Spleen (tissue), 11 donors: ENCODE measurements at regions not wholly inside any gene's neighbourhood (a gene's known extent, or its start where the extent isn't known, plus 50 kb on each side); places are given as distances from the start of the nearest gene placed in this dataset.

Experiments
- DNase-seq: peaks from one replicate; pipeline ENCODE4 v3.0.0-alpha.2; 2020
- H3K27ac ChIP-seq, 8 donors: fragments of 200-600 bp; sonication (generic) in 7 of 8; 1 replicate in 4 of 8; 2 replicates in 4 of 8; pipeline versions ENCODE4 v1.5.0 to v1.8.0; 2016 to 2021; ENCODE audit warnings: inconsistent platforms in 4 of 8, mild to moderate bottlenecking in 4 of 8, moderate library complexity in 1 of 8
- H3K27me3 ChIP-seq, 7 donors: fragments of 200-600 bp; sonication (generic) in 6 of 7; replicated peaks in 1 of 7; 1 replicate in 4 of 7; 2 replicates in 3 of 7; pipeline versions ENCODE4 v1.5.0 to v1.8.0; 2016 to 2021; ENCODE audit warnings: inconsistent platforms in 3 of 7, mild to moderate bottlenecking in 1 of 7
- H3K36me3 ChIP-seq, 6 donors: fragments of 200-600 bp; sonication (generic) in 5 of 6; 1 replicate in 4 of 6; 2 replicates in 2 of 6; pipeline versions ENCODE4 v1.5.0 to v1.8.0; 2016 to 2021; ENCODE audit warnings: inconsistent platforms in 2 of 6
- H3K4me1 ChIP-seq, 6 donors: fragments of 200-600 bp; sonication (generic) in 5 of 6; 1 replicate in 3 of 6; 2 replicates in 3 of 6; pipeline versions ENCODE4 v1.5.0 to v1.8.0; 2016 to 2021; ENCODE audit warnings: inconsistent platforms in 3 of 6
- H3K4me3 ChIP-seq, 8 donors: fragments of 200-600 bp; sonication (generic) in 7 of 8; 1 replicate in 4 of 8; 2 replicates in 4 of 8; pipeline versions ENCODE4 v1.5.0 to v1.8.0; 2016 to 2021; ENCODE audit warnings: inconsistent platforms in 4 of 8, mild to moderate bottlenecking in 4 of 8, moderate library complexity in 2 of 8
- H3K9me3 ChIP-seq, 8 donors: fragments of 200-600 bp; sonication (generic) in 7 of 8; 1 replicate in 4 of 8; 2 replicates in 4 of 8; pipeline versions ENCODE4 v1.5.0 to v1.8.0; 2016 to 2021; ENCODE audit warnings: inconsistent platforms in 4 of 8
- POLR2A ChIP-seq, 3 donors: fragments of 450-650 bp; IDR thresholded peaks; one replicate each; pipeline ENCODE4 v1.5.1; 2017; ENCODE audit warnings: antibody characterized with exemption in 3 of 3, mild to moderate bottlenecking in 1 of 3
- POLR2AphosphoS5 ChIP-seq, 3 donors: sonication (generic); formaldehyde crosslinking; IDR thresholded peaks; one replicate each; pipeline ENCODE4 v1.5.1; 2017; ENCODE audit warnings: antibody characterized with exemption in 3 of 3
- WGBS, 5 donors: extraction: QIAGEN DNeasy Blood & Tissue Kit in 3 of 5; methylation state at CpG; one replicate each; pipeline versions ENCODE4 v1.1.5 to v1.1.7; 2013 to 2018; 5-methylcytosine and 5-hydroxymethylcytosine counted together
- intact Hi-C: fragments of 100-400 bp; cut with DNase I; formaldehyde crosslinking; loops from one replicate; pipeline ENCODE4 v1.15.0; 2023; ENCODE audit warnings: low total_unique reads
- TF ChIP-seq, protein P1 (sequence below), 11 experiments: fragments of 200-600 bp in 7 of 11; fragments of 450-650 bp in 4 of 11; sonication (generic) in 4 of 11; IDR thresholded peaks in 8 of 11; conservative IDR thresholded peaks in 3 of 11; 1 replicate in 7 of 11; 2 replicates in 4 of 11; pipeline versions ENCODE4 v1.4.0 to v1.8.0; 2016 to 2021; ENCODE audit warnings: antibody characterized with exemption in 11 of 11, inconsistent platforms in 4 of 11, mild to moderate bottlenecking in 1 of 11
- donor health status: healthy with polysubstance abuse.
- donor health status: DM: no; HTN: no; CAD: no; lungs with moderate emphysema.
- donor health status: DM: no; HTN: no; CAD: no.
- donor health status: Bipolar disorder and iron deficiency.
- donor health status: healthy.
- donor health status: DM: no; HTN: no; CAD: no.
- donor health status: DM: yes; HTN: yes; CAD: no.

DNA sequence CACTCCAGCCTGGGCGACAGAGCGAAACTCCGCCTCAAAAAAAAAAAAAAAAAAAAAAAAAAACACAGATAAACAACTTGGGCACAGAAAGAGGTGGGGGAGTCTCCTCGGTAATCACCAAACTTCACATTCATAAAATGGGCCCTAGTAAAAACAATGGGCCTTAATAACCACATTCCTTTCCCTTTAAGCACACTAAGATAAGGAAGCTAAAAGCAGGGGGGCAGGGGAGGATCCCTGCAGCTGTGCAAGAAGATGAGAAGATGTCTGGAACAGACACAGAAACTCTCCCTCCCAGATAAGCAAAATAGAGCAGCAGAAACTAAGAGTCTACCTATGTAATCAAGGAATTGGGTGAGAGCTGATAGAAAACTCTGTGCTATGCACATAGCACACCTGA is 111.2 kb upstream of the FAM174A start:
- no peak for DNase-seq
- no peak overlapping the region for H3K27ac ChIP-seq
- TF ChIP-seq, protein P1, sequence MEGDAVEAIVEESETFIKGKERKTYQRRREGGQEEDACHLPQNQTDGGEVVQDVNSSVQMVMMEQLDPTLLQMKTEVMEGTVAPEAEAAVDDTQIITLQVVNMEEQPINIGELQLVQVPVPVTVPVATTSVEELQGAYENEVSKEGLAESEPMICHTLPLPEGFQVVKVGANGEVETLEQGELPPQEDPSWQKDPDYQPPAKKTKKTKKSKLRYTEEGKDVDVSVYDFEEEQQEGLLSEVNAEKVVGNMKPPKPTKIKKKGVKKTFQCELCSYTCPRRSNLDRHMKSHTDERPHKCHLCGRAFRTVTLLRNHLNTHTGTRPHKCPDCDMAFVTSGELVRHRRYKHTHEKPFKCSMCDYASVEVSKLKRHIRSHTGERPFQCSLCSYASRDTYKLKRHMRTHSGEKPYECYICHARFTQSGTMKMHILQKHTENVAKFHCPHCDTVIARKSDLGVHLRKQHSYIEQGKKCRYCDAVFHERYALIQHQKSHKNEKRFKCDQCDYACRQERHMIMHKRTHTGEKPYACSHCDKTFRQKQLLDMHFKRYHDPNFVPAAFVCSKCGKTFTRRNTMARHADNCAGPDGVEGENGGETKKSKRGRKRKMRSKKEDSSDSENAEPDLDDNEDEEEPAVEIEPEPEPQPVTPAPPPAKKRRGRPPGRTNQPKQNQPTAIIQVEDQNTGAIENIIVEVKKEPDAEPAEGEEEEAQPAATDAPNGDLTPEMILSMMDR (IDR thresholded peaks at IDR 0.05 in 8 of 11, conservative IDR thresholded peaks at IDR 0.05 in 3 of 11) = no peak
- TF ChIP-seq POLR2AphosphoS5 (IDR thresholded peaks at IDR 0.05) = no peak
- no peak for TF ChIP-seq POLR2A (IDR thresholded peaks at IDR 0.05)
- H3K4me1 ChIP-seq = no peaks in the 10 kb centered on the region
- no peaks in the 10 kb centered on the region for H3K27me3 ChIP-seq
- WGBS, 5 donors = 88 to 100% (median 90%) methylated on average over 1 of the region's 4 CpGs
- peaks cover 0 to 25% (median 19%) of the 10 kb centered on the region in 8 donors for H3K9me3 ChIP-seq
- intact Hi-C loops = no loop called here
- H3K4me3 ChIP-seq = no peak overlapping the region
- H3K36me3 ChIP-seq = no peaks in the 10 kb centered on the region

- TF ChIP-seq, protein P1 (IDR thresholded peaks at IDR 0.05 in 8 of 11, conservative IDR thresholded peaks at IDR 0.05 in 3 of 11) = no peak
- no peak for TF ChIP-seq POLR2A (IDR thresholded peaks at IDR 0.05)
- no peak for TF ChIP-seq POLR2AphosphoS5 (IDR thresholded peaks at IDR 0.05)
- WGBS, 5 donors = 71 to 92% (median 85%) methylated on average over 5 of the region's 5 CpGs
- intact Hi-C loops = no loop called here
- Histone ChIP-seq H3K27ac (no peak overlapping the region), H3K4me1 (no peaks in the 10 kb centered on the region), H3K4me3 (no peak overlapping the region), H3K27me3 (no peaks in the 10 kb centered on the region), H3K9me3 (peaks cover 0 to 25% (median 19%) of the 10 kb centered on the region in 8 donors), H3K36me3 (no peaks in the 10 kb centered on the region)
- no peak for DNase-seq
Measured at GRCh38 chr5:100423330-100423729, 111.8 kb upstream of the FAM174A start.

GRCh38 chr5:100421360-100421759 is 113.8 kb upstream of the FAM174A start:
- TF ChIP-seq, protein P1 (IDR thresholded peaks at IDR 0.05 in 8 of 11, conservative IDR thresholded peaks at IDR 0.05 in 3 of 11) = no peak
- no peak for TF ChIP-seq POLR2AphosphoS5 (IDR thresholded peaks at IDR 0.05)
- TF ChIP-seq POLR2A (IDR thresholded peaks at IDR 0.05) = no peak
- peaks cover 0 to 25% (median 19%) of the 10 kb centered on the region in 8 donors for H3K9me3 ChIP-seq
- no peaks in the 10 kb centered on the region for H3K36me3 ChIP-seq
- H3K27ac ChIP-seq = no peak overlapping the region
- intact Hi-C loops = no loop called here
- no peak overlapping the region for H3K4me3 ChIP-seq
- no peak for DNase-seq
- H3K4me1 ChIP-seq = no peaks in the 10 kb centered on the region
- no peaks in the 10 kb centered on the region for H3K27me3 ChIP-seq

GRCh38 chr5:100418231-100418630 is 116.9 kb upstream of the FAM174A start:
- Histone ChIP-seq H3K36me3 (no peaks in the 10 kb centered on the region), H3K4me1 (no peaks in the 10 kb centered on the region), H3K9me3 (peaks cover 0 to 4% (median 0%) of the 10 kb centered on the region in 8 donors), H3K27ac (no peak overlapping the region), H3K27me3 (no peaks in the 10 kb centered on the region), H3K4me3 (no peak overlapping the region)
- intact Hi-C loops = no loop called here
- DNase-seq = no peak
- 65 to 83% (median 75%) methylated on average over 1 of the region's 1 CpG for WGBS, 5 donors
- TF ChIP-seq POLR2A (IDR thresholded peaks at IDR 0.05) = no peak

DNA sequence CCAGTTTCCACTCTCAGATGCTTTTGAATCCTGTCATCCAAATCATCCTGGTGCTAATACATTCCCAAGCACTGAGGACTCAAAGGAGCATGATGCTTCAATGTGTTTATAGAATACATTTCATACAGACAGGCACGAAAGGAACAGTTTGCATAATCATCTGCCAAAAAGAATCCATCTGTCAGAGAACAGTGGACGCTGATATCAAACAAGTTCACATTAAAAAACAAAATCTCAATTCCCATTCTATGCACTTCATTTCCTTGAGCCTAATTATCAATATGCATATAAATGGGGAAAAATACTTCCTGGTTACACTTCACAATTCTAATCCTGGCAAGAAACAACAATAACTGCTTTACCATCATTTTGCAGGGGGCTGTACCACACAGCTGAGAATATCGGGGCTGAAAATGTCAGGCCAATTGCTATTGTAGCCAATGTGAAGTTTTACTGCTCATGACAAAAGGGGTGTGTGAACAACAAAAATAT is 125.5 kb upstream of the FAM174A start:
- Histone ChIP-seq H3K27ac (no peak overlapping the region), H3K9me3 (no peaks in the 10 kb centered on the region), H3K36me3 (no peaks in the 10 kb centered on the region), H3K27me3 (no peaks in the 10 kb centered on the region), H3K4me1 (no peaks in the 10 kb centered on the region), H3K4me3 (no peak overlapping the region)
- DNase-seq = no peak
- 56 to 76% (median 62%) methylated on average over 3 of the region's 3 CpGs for WGBS, 5 donors
- intact Hi-C loops = no loop called here
- no peak for TF ChIP-seq POLR2AphosphoS5 (IDR thresholded peaks at IDR 0.05)
- TF ChIP-seq POLR2A (IDR thresholded peaks at IDR 0.05) = no peak
- TF ChIP-seq, protein P1 (IDR thresholded peaks at IDR 0.05 in 8 of 11, conservative IDR thresholded peaks at IDR 0.05 in 3 of 11) = no peak
